K562 (cell line): ENCODE measurements at regions not wholly inside any gene's neighbourhood (a gene's known extent, or its start where the extent isn't known, plus 50 kb on each side); places are given as distances from the start of the nearest gene placed in this dataset.

Experiments
- ETS1 ChIP-seq: conservative IDR thresholded peaks from 2 replicates; pipeline ENCODE4 v1.6.1; 2011; ENCODE audit warnings: low read depth, mild to moderate bottlenecking, low read length; ENCODE audit not compliant: control insufficient read depth
- ETV6 ChIP-seq, 3 experiments: fragments of 150-350 bp in 1 of 3; sonication (generic) in 1 of 3; formaldehyde crosslinking in 1 of 3; IDR thresholded peaks; 2 replicates each; pipeline versions ENCODE4 v1.6.1 to v1.8.0; 2014 to 2022; ENCODE audit warnings: borderline replicate concordance in 2 of 3, low read depth in 2 of 3, antibody characterized with exemption in 1 of 3, low read length in 1 of 3, mild to moderate bottlenecking in 1 of 3, missing genetic modification reagents in 1 of 3
- NFYB ChIP-seq: IDR thresholded peaks from 2 replicates; pipeline ENCODE4 v1.6.1; 2011; ENCODE audit warnings: mild to moderate bottlenecking, moderate library complexity; ENCODE audit not compliant: insufficient read length; ENCODE audit errors: extremely low read depth
- POLR2AphosphoS5 ChIP-seq: IDR thresholded peaks from 2 replicates; pipeline ENCODE4 v1.6.1; 2011; ENCODE audit warnings: mild to moderate bottlenecking, low read depth, low read length, moderate library complexity; ENCODE audit not compliant: control insufficient read depth, insufficient read depth
- RAD21 ChIP-seq, 2 experiments: fragments of 250-450 bp in 1 of 2; fragments of 450-650 bp in 1 of 2; sonication (Bioruptor Pico) in 1 of 2; formaldehyde crosslinking in 1 of 2; IDR thresholded peaks in 1 of 2; conservative IDR thresholded peaks in 1 of 2; 2 replicates each; pipeline versions ENCODE4 v1.4.0 to v1.8.0; 2020 to 2022; ENCODE audit warnings: mild to moderate bottlenecking in 2 of 2, moderate library complexity in 1 of 2
- RCOR1 ChIP-seq, 2 experiments: IDR thresholded peaks; 2 replicates each; pipeline ENCODE4 v1.6.1; 2012; ENCODE audit warnings: low read depth in 2 of 2, low read length in 2 of 2, borderline replicate concordance in 1 of 2, improper control_type of control experiment in 1 of 2
- RNF2 ChIP-seq: sonication (generic); IDR thresholded peaks from 2 replicates; pipeline ENCODE4 v1.6.1; 2016
- SMARCC2 ChIP-seq: fragments of 450-650 bp; IDR thresholded peaks from 2 replicates; pipeline ENCODE4 v1.6.1; 2017; ENCODE audit warnings: antibody characterized with exemption, moderate library complexity, mild to moderate bottlenecking, low read depth

DNA sequence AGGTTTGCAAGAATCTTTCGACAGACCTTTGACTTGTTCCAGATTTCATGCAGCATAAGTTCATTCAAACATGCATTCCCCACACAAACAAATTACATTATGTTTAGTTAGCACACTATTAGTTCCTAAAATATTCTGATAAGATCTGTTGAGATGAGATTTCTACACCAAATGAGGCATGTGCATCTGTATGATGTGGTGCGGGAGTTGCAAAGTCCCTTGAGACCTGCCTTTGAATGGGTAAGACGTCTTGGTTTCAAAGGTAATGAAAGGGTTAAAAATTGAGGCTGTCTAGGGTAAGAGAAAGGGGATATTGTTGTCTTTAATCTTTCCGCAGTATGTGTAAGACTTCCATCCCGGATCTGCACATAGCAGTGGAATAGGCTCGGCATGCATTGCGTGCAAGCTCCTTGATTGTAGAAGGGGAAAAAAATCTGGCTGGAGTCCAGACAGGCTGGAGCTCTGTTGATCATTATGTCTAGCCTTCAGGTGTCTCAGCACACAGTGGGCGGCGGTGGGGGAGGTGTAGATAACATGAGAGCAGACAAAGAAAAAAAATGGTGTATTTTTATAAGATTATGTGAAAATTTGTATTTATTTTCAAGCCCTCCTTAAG, 296.6 kb downstream of the PTPRC start:
- no peak for TF ChIP-seq RCOR1 (IDR thresholded peaks at IDR 0.05; ENCODE audit: borderline replicate concordance in 1 of 2, low read depth in 2 of 2, low read length in 2 of 2)
- no peak for TF ChIP-seq ETS1
- TF ChIP-seq SMARCC2: no peak
- TF ChIP-seq ETV6 (IDR thresholded peaks at IDR 0.05; ENCODE audit: borderline replicate concordance in 1 of 2, low read depth in 2 of 2, low read length in 1 of 2): no peak
- TF ChIP-seq ETV6 (CRISPR knock-in tag; IDR thresholded peaks at IDR 0.05; ENCODE audit: borderline replicate concordance): no peak
- no peak for TF ChIP-seq RAD21 (CRISPR knock-in tag; conservative IDR thresholded peaks at IDR 0.05 in 1 of 2, IDR thresholded peaks at IDR 0.05 in 1 of 2)
- TF ChIP-seq POLR2AphosphoS5: no peak
- TF ChIP-seq RNF2: no peak
- TF ChIP-seq NFYB: no peak
